ENCODE measurements at regions not wholly inside any gene's neighbourhood (a gene's known extent, or its start where the extent isn't known, plus 50 kb on each side); places are given as distances from the start of the nearest gene placed in this dataset.

- Histone ChIP-seq H4K8ac (ENCODE audit: low read depth in 2 of 2, low read length in 2 of 2) (no peak overlapping the region), H3K27ac (ENCODE audit: insufficient read depth, low read length) (no peak overlapping the region), H3K56ac (ENCODE audit: extremely low read depth, insufficient read depth, low read length) (no peak overlapping the region), H3K4me2 (ENCODE audit: low read depth, low read length) (no peak overlapping the region), H3K36me3 (ENCODE audit: control insufficient read depth, insufficient read depth, low read length) (no peaks in the 10 kb centered on the region), H3K79me1 (ENCODE audit: low read depth in 1 of 2, low read length in 2 of 2) (no peaks in the 10 kb centered on the region), H3K4ac (ENCODE audit: low read depth, low read length) (no peak overlapping the region), H3K4me1 (ENCODE audit: control insufficient read depth, insufficient read depth, low read length) (no peaks in the 10 kb centered on the region), H3K4me3 (ENCODE audit: insufficient read depth, low read depth, low read length) (no peak overlapping the region), H3K9ac (ENCODE audit: low read depth, low read length) (no peak overlapping the region), H3K23ac (ENCODE audit: low read depth, low read length) (no peak overlapping the region), H3K9me1 (ENCODE audit: insufficient read depth, low read length) (no peaks in the 10 kb centered on the region), H4K91ac (ENCODE audit: insufficient read depth, low read depth, low read length) (no peak overlapping the region), H2BK20ac (ENCODE audit: low read depth, low read length) (no peak overlapping the region), H2BK120ac (ENCODE audit: low read depth, low read length) (no peak overlapping the region), H4K5ac (ENCODE audit: low read depth, low read length) (no peak overlapping the region), H2BK15ac (ENCODE audit: low read depth, low read length) (no peak overlapping the region), H3K9me3 (ENCODE audit: control insufficient read depth, insufficient read depth, low read length) (no peaks in the 10 kb centered on the region), H3K27me3 (ENCODE audit: control insufficient read depth, insufficient read depth, low read length) (peaks cover 10% of the 10 kb centered on the region), H2BK5ac (ENCODE audit: low read depth, low read length, poor library complexity, severe bottlenecking) (no peak overlapping the region), H2AK9ac (replicated peaks; ENCODE audit: low read depth, low read length, poor library complexity) (no peak overlapping the region), H4K20me1 (ENCODE audit: insufficient read depth, low read length) (no peaks in the 10 kb centered on the region), H2AFZ (replicated peaks; ENCODE audit: low read length, poor library complexity) (no peak overlapping the region), H2AK5ac (ENCODE audit: low read depth, low read length) (no peak overlapping the region), H3K14ac (replicated peaks; ENCODE audit: low read depth, low read length) (no peak overlapping the region), H3K18ac (ENCODE audit: low read depth, low read length) (no peak overlapping the region)
- POLR2A ChIA-PET (ENCODE audit: unreplicated experiment) = no interaction called here
- dilution Hi-C loops (cut with HindIII; ENCODE audit: low sequenced_read_pairs, unreplicated experiment) = no loop called here
- 15% methylated on average over 4 of the region's 7 CpGs; no CpG with 5 or more reads in 1 of the 2 experiments for WGBS, 2 experiments (ENCODE audit: extremely low coverage in 2 of 2, insufficient read length in 1 of 2)
- intact Hi-C loops (cut with micrococcal nuclease) = no loop called here
- CTCF ChIA-PET = no interaction called here
- BruUV-seq (replicated peaks) = no TSS peak
- in situ Hi-C loops (cut with MboI; ENCODE audit: low sequenced_read_pairs) = no loop called here
- DNase-seq (no peak), ATAC-seq (ENCODE audit: low read depth) (no peak)
- TF ChIP-seq ELK1 (IDR thresholded peaks at IDR 0.05; ENCODE audit: borderline replicate concordance, low read depth, low read length) = no peak
- no peak for TF ChIP-seq MAFK (IDR thresholded peaks at IDR 0.05; ENCODE audit: low read depth, low read length)
- TF ChIP-seq SMC3 (IDR thresholded peaks at IDR 0.05; ENCODE audit: low read depth, low read length) = no peak
- no peak for TF ChIP-seq CEBPB (IDR thresholded peaks at IDR 0.05; ENCODE audit: low read depth, low read length)
- no peak for TF ChIP-seq NFE2L2 (IDR thresholded peaks at IDR 0.05; ENCODE audit: low read depth, low read length)
- TF ChIP-seq POLR2A (IDR thresholded peaks at IDR 0.05; ENCODE audit: low read depth, low read length) = no peak
- TF ChIP-seq MXI1 (IDR thresholded peaks at IDR 0.05; ENCODE audit: borderline replicate concordance, low read depth, low read length) = no peak
- TF ChIP-seq USF2 (IDR thresholded peaks at IDR 0.05; ENCODE audit: low read depth, low read length) = no peak
- TF ChIP-seq MAZ (IDR thresholded peaks at IDR 0.05; ENCODE audit: borderline replicate concordance, low read depth, low read length) = no peak
- TF ChIP-seq CHD1 (IDR thresholded peaks at IDR 0.05; ENCODE audit: low read depth, low read length) = no peak
- TF ChIP-seq RFX5 (IDR thresholded peaks at IDR 0.05; ENCODE audit: low read depth, low read length) = no peak
Measured at GRCh38 chr21:15138490-15138889, 73.7 kb upstream of the NRIP1 start.

Measured in IMR-90 (cell line).